ENCODE measurements at regions not wholly inside any gene's neighbourhood (a gene's known extent, or its start where the extent isn't known, plus 50 kb on each side); places are given as distances from the start of the nearest gene placed in this dataset.

GRCh38 chr2:133977405-133977804 lies 276.5 kb upstream of the MGAT5 start:
- Histone ChIP-seq H3F3A (ENCODE audit: insufficient read depth, low read length, poor library complexity, severe bottlenecking) (no peaks in the 10 kb centered on the region), H3K4me3 (ENCODE audit: low read length) (no peak overlapping the region), H3K36me3 (ENCODE audit: insufficient read depth, low read length) (no peaks in the 10 kb centered on the region), H3K27me3 (ENCODE audit: insufficient read depth, low read depth, low read length) (no peaks in the 10 kb centered on the region), H4K20me1 (ENCODE audit: insufficient read depth) (no peaks in the 10 kb centered on the region), H3K9me2 (ENCODE audit: insufficient read depth, low read length) (no peaks in the 10 kb centered on the region), H3K79me2 (replicated peaks; ENCODE audit: insufficient read depth, low read length) (no peaks in the 10 kb centered on the region), H3K4me2 (ENCODE audit: low read length) (no peak overlapping the region), H3K27ac (ENCODE audit: low read length) (no peak overlapping the region), H2AFZ (ENCODE audit: low read depth, low read length) (no peak overlapping the region), H3K9me3 (ENCODE audit: low read length) (no peaks in the 10 kb centered on the region), H3K9ac (ENCODE audit: low read length) (no peak overlapping the region)
- no peak for TF ChIP-seq POLR2AphosphoS5 (IDR thresholded peaks at IDR 0.05)
- no peak for TF ChIP-seq TAF1 (IDR thresholded peaks at IDR 0.05; ENCODE audit: low read depth)
- TF ChIP-seq EP300 (conservative IDR thresholded peaks at IDR 0.05; ENCODE audit: poor library complexity, severe bottlenecking) = no peak
- TF ChIP-seq SMC3 (conservative IDR thresholded peaks at IDR 0.05; ENCODE audit: poor library complexity) = no peak
- TF ChIP-seq RAD21 (conservative IDR thresholded peaks at IDR 0.05) = no peak

DNA sequence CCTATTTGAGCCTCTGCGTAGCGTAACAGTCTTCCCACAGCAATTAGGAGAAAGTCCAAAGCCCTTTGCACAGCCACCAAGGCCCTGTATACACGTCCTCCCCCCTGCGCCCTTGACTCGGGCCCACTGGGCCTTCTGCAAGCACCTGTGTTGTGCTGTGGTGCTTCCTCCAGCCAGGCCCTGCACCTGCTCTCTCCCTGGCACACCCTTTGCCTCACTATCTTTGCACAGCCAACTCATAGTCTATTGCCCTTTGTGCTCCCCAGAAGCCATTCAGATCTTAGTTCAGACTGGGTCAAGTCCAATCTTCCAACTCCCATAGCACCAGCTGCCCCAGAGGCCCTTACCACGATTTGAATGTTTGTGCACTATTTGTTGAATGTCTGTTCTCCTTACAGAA lies 271.6 kb upstream of the MGAT5 start:
- Histone ChIP-seq H3K9me3 (ENCODE audit: low read length) (no peaks in the 10 kb centered on the region), H3K27me3 (ENCODE audit: insufficient read depth, low read depth, low read length) (no peaks in the 10 kb centered on the region), H2AFZ (ENCODE audit: low read depth, low read length) (no peak overlapping the region), H4K20me1 (ENCODE audit: insufficient read depth) (no peaks in the 10 kb centered on the region), H3K9ac (ENCODE audit: low read length) (no peak overlapping the region), H3K4me3 (ENCODE audit: low read length) (no peak overlapping the region), H3K9me2 (ENCODE audit: insufficient read depth, low read length) (no peaks in the 10 kb centered on the region), H3K79me2 (replicated peaks; ENCODE audit: insufficient read depth, low read length) (no peaks in the 10 kb centered on the region), H3F3A (ENCODE audit: insufficient read depth, low read length, poor library complexity, severe bottlenecking) (no peaks in the 10 kb centered on the region), H3K4me2 (ENCODE audit: low read length) (no peak overlapping the region), H3K36me3 (ENCODE audit: insufficient read depth, low read length) (no peaks in the 10 kb centered on the region), H3K27ac (ENCODE audit: low read length) (no peak overlapping the region)
- TF ChIP-seq, protein P1, sequence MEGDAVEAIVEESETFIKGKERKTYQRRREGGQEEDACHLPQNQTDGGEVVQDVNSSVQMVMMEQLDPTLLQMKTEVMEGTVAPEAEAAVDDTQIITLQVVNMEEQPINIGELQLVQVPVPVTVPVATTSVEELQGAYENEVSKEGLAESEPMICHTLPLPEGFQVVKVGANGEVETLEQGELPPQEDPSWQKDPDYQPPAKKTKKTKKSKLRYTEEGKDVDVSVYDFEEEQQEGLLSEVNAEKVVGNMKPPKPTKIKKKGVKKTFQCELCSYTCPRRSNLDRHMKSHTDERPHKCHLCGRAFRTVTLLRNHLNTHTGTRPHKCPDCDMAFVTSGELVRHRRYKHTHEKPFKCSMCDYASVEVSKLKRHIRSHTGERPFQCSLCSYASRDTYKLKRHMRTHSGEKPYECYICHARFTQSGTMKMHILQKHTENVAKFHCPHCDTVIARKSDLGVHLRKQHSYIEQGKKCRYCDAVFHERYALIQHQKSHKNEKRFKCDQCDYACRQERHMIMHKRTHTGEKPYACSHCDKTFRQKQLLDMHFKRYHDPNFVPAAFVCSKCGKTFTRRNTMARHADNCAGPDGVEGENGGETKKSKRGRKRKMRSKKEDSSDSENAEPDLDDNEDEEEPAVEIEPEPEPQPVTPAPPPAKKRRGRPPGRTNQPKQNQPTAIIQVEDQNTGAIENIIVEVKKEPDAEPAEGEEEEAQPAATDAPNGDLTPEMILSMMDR (IDR thresholded peaks at IDR 0.05; ENCODE audit: poor library complexity, severe bottlenecking) = no peak
- TF ChIP-seq EZH2 (IDR thresholded peaks at IDR 0.05; ENCODE audit: borderline replicate concordance, insufficient read depth, low read length, poor library complexity, severe bottlenecking) (no peak), TAF1 (IDR thresholded peaks at IDR 0.05; ENCODE audit: low read depth) (no peak), SMC3 (conservative IDR thresholded peaks at IDR 0.05; ENCODE audit: poor library complexity) (no peak), MXI1 (conservative IDR thresholded peaks at IDR 0.05; ENCODE audit: poor library complexity, severe bottlenecking) (no peak), POLR2AphosphoS5 (IDR thresholded peaks at IDR 0.05) (no peak), RAD21 (conservative IDR thresholded peaks at IDR 0.05) (no peak), EP300 (conservative IDR thresholded peaks at IDR 0.05; ENCODE audit: poor library complexity, severe bottlenecking) (no peak)
- TF ChIP-seq, protein P2, sequence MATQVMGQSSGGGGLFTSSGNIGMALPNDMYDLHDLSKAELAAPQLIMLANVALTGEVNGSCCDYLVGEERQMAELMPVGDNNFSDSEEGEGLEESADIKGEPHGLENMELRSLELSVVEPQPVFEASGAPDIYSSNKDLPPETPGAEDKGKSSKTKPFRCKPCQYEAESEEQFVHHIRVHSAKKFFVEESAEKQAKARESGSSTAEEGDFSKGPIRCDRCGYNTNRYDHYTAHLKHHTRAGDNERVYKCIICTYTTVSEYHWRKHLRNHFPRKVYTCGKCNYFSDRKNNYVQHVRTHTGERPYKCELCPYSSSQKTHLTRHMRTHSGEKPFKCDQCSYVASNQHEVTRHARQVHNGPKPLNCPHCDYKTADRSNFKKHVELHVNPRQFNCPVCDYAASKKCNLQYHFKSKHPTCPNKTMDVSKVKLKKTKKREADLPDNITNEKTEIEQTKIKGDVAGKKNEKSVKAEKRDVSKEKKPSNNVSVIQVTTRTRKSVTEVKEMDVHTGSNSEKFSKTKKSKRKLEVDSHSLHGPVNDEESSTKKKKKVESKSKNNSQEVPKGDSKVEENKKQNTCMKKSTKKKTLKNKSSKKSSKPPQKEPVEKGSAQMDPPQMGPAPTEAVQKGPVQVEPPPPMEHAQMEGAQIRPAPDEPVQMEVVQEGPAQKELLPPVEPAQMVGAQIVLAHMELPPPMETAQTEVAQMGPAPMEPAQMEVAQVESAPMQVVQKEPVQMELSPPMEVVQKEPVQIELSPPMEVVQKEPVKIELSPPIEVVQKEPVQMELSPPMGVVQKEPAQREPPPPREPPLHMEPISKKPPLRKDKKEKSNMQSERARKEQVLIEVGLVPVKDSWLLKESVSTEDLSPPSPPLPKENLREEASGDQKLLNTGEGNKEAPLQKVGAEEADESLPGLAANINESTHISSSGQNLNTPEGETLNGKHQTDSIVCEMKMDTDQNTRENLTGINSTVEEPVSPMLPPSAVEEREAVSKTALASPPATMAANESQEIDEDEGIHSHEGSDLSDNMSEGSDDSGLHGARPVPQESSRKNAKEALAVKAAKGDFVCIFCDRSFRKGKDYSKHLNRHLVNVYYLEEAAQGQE (IDR thresholded peaks at IDR 0.05; ENCODE audit: borderline replicate concordance) = no peak
